ENCODE measurements at regions not wholly inside any gene's neighbourhood (a gene's known extent, or its start where the extent isn't known, plus 50 kb on each side); places are given as distances from the start of the nearest gene placed in this dataset.

DNA sequence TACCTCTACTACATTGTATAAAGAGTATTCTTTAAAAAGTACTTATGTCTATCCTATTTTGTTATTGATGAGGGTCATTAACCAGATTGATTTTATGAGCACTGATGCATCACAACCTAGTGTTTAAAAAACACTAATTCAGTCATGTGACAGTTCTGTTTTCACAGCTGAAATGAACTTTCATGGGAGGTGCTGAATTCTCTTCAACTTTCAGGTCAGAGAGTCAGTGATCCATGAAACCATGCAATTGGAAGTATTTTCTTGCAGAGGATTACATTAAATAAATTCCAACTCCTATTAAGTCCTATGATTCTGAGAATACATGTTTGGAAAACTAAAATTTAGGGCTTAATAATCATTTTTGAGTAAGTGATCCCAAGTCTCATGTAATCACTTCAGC is 889.4 kb downstream of the KCNA4 start:
- CTCF ChIA-PET, result no interaction called here
- POLR2A ChIA-PET, result no interaction called here
- no peaks in the 10 kb centered on the region for H3K9me3 ChIP-seq (ENCODE audit: control insufficient read depth, insufficient read depth, low read depth, low read length)
- H3K4me3 ChIP-seq (ENCODE audit: low read depth, low read length), result no peak overlapping the region
- no peaks in the 10 kb centered on the region for H3K36me3 ChIP-seq (ENCODE audit: control insufficient read depth in 2 of 2, insufficient read depth in 1 of 2, low read length in 2 of 2)
- H3K4me1 ChIP-seq (ENCODE audit: control insufficient read depth, insufficient read depth, low read length), result no peaks in the 10 kb centered on the region
- no peak overlapping the region for H3K27ac ChIP-seq (ENCODE audit: extremely low read depth, low read depth, low read length)
- TF ChIP-seq ZNF747 (tag by site-specific recombination; IDR thresholded peaks at IDR 0.05), result no peak
- no peak for TF ChIP-seq ZNF514 (tag by site-specific recombination; IDR thresholded peaks at IDR 0.05)

DNA sequence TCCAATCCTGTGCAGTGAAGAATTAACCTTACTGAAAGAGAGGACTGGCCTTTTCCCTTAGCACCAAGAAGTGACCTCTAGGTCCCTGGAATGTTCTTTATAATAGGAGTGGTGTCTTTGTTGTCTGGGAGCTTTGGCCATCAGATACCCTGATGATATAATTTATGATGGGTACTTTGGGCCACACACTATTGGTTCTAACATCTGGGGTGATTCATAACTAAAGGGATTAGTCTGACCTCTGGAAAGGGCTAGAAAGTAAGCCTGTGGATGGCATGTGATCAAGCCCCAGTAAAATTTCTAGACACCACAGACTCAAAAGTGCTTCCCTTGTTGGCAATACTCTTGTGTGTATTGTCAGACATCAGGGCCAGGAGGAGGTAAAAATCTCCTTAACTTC is 891.2 kb downstream of the KCNA4 start:
- H3K4me3 ChIP-seq (ENCODE audit: low read depth, low read length), result no peak overlapping the region
- H3K4me1 ChIP-seq (ENCODE audit: control insufficient read depth, insufficient read depth, low read length), result no peaks in the 10 kb centered on the region
- POLR2A ChIA-PET, result no interaction called here
- no peak overlapping the region for H3K27ac ChIP-seq (ENCODE audit: extremely low read depth, low read depth, low read length)
- no peaks in the 10 kb centered on the region for H3K9me3 ChIP-seq (ENCODE audit: control insufficient read depth, insufficient read depth, low read depth, low read length)
- H3K36me3 ChIP-seq (ENCODE audit: control insufficient read depth in 2 of 2, insufficient read depth in 1 of 2, low read length in 2 of 2), result no peaks in the 10 kb centered on the region
- CTCF ChIA-PET, result no interaction called here
- TF ChIP-seq, protein P1, sequence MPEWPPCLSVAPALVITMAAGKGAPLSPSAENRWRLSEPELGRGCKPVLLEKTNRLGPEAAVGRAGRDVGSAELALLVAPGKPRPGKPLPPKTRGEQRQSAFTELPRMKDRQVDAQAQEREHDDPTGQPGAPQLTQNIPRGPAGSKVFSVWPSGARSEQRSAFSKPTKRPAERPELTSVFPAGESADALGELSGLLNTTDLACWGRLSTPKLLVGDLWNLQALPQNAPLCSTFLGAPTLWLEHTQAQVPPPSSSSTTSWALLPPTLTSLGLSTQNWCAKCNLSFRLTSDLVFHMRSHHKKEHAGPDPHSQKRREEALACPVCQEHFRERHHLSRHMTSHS (tag by site-specific recombination; IDR thresholded peaks at IDR 0.05), result no peak
- TF ChIP-seq ZNF654 (tag by site-specific recombination; IDR thresholded peaks at IDR 0.05; ENCODE audit: low read depth) (no peak), ZNF223 (tag by site-specific recombination; IDR thresholded peaks at IDR 0.05) (no peak), ZNF585B (tag by site-specific recombination; IDR thresholded peaks at IDR 0.05) (no peak), ZNF544 (tag by site-specific recombination; IDR thresholded peaks at IDR 0.05) (no peak), ZNF146 (tag by site-specific recombination; IDR thresholded peaks at IDR 0.05) (no peak), ZNF530 (tag by site-specific recombination; IDR thresholded peaks at IDR 0.05; ENCODE audit: low read depth) (no peak), ZNF416 (tag by site-specific recombination; IDR thresholded peaks at IDR 0.05) (no peak), ZNF214 (tag by site-specific recombination; IDR thresholded peaks at IDR 0.05; ENCODE audit: borderline replicate concordance) (no peak), MEIS1 (CRISPR knock-in tag; IDR thresholded peaks at IDR 0.05; ENCODE audit: borderline replicate concordance) (no peak), YY2 (tag by site-specific recombination; IDR thresholded peaks at IDR 0.05) (no peak), KLF1 (tag by site-specific recombination; IDR thresholded peaks at IDR 0.05) (no peak), ZNF555 (tag by site-specific recombination; conservative IDR thresholded peaks at IDR 0.05) (no peak), REPIN1 (tag by site-specific recombination; IDR thresholded peaks at IDR 0.05; ENCODE audit: low read depth) (no peak)
- TF ChIP-seq, protein P2, sequence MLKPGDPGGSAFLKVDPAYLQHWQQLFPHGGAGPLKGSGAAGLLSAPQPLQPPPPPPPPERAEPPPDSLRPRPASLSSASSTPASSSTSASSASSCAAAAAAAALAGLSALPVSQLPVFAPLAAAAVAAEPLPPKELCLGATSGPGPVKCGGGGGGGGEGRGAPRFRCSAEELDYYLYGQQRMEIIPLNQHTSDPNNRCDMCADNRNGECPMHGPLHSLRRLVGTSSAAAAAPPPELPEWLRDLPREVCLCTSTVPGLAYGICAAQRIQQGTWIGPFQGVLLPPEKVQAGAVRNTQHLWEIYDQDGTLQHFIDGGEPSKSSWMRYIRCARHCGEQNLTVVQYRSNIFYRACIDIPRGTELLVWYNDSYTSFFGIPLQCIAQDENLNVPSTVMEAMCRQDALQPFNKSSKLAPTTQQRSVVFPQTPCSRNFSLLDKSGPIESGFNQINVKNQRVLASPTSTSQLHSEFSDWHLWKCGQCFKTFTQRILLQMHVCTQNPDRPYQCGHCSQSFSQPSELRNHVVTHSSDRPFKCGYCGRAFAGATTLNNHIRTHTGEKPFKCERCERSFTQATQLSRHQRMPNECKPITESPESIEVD (tag by site-specific recombination; IDR thresholded peaks at IDR 0.05), result no peak
- TF ChIP-seq, protein P3, sequence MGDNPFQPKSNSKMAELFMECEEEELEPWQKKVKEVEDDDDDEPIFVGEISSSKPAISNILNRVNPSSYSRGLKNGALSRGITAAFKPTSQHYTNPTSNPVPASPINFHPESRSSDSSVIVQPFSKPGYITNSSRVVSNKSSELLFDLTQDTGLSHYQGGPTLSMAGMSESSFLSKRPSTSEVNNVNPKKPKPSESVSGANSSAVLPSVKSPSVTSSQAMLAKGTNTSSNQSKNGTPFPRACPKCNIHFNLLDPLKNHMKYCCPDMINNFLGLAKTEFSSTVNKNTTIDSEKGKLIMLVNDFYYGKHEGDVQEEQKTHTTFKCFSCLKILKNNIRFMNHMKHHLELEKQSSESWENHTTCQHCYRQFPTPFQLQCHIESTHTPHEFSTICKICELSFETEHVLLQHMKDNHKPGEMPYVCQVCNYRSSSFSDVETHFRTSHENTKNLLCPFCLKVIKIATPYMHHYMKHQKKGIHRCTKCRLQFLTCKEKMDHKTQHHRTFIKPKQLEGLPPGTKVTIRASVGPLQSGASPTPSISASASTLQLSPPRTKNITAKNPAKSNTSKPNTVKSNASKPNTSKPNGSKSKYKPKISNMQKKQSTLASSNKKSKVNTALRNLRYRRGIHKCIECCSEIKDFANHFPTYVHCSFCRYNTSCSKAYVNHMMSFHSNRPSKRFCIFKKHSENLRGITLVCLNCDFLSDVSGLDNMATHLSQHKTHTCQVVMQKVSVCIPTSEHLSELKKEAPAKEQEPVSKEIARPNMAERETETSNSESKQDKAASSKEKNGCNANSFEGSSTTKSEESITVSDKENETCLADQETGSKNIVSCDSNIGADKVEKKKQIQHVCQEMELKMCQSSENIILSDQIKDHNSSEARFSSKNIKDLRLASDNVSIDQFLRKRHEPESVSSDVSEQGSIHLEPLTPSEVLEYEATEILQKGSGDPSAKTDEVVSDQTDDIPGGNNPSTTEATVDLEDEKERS (tag by site-specific recombination; IDR thresholded peaks at IDR 0.05), result no peak
- TF ChIP-seq, protein P4, sequence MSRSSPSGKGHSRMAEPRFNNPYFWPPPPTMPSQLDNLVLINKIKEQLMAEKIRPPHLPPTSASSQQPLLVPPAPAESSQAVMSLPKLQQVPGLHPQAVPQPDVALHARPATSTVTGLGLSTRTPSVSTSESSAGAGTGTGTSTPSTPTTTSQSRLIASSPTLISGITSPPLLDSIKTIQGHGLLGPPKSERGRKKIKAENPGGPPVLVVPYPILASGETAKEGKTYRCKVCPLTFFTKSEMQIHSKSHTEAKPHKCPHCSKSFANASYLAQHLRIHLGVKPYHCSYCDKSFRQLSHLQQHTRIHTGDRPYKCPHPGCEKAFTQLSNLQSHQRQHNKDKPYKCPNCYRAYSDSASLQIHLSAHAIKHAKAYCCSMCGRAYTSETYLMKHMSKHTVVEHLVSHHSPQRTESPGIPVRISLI (tag by site-specific recombination; IDR thresholded peaks at IDR 0.05), result no peak
- TF ChIP-seq, protein P5, sequence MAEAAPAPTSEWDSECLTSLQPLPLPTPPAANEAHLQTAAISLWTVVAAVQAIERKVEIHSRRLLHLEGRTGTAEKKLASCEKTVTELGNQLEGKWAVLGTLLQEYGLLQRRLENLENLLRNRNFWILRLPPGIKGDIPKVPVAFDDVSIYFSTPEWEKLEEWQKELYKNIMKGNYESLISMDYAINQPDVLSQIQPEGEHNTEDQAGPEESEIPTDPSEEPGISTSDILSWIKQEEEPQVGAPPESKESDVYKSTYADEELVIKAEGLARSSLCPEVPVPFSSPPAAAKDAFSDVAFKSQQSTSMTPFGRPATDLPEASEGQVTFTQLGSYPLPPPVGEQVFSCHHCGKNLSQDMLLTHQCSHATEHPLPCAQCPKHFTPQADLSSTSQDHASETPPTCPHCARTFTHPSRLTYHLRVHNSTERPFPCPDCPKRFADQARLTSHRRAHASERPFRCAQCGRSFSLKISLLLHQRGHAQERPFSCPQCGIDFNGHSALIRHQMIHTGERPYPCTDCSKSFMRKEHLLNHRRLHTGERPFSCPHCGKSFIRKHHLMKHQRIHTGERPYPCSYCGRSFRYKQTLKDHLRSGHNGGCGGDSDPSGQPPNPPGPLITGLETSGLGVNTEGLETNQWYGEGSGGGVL (tag by site-specific recombination; IDR thresholded peaks at IDR 0.05), result no peak
- TF ChIP-seq, protein P6, sequence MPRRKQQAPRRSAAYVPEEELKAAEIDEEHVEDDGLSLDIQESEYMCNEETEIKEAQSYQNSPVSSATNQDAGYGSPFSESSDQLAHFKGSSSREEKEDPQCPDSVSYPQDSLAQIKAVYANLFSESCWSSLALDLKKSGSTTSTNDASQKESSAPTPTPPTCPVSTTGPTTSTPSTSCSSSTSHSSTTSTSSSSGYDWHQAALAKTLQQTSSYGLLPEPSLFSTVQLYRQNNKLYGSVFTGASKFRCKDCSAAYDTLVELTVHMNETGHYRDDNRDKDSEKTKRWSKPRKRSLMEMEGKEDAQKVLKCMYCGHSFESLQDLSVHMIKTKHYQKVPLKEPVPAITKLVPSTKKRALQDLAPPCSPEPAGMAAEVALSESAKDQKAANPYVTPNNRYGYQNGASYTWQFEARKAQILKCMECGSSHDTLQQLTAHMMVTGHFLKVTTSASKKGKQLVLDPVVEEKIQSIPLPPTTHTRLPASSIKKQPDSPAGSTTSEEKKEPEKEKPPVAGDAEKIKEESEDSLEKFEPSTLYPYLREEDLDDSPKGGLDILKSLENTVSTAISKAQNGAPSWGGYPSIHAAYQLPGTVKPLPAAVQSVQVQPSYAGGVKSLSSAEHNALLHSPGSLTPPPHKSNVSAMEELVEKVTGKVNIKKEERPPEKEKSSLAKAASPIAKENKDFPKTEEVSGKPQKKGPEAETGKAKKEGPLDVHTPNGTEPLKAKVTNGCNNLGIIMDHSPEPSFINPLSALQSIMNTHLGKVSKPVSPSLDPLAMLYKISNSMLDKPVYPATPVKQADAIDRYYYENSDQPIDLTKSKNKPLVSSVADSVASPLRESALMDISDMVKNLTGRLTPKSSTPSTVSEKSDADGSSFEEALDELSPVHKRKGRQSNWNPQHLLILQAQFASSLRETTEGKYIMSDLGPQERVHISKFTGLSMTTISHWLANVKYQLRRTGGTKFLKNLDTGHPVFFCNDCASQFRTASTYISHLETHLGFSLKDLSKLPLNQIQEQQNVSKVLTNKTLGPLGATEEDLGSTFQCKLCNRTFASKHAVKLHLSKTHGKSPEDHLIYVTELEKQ (tag by site-specific recombination; IDR thresholded peaks at IDR 0.05; ENCODE audit: borderline replicate concordance), result no peak
